Colonic mucosa (tissue), 4 donors: ENCODE measurements at regions not wholly inside any gene's neighbourhood (a gene's known extent, or its start where the extent isn't known, plus 50 kb on each side); places are given as distances from the start of the nearest gene placed in this dataset.

Source experiments
- DNase-seq: peaks from one replicate; pipeline ENCODE4 v3.0.0-alpha.2; 2020
- H3K27ac ChIP-seq: fragments of 200-600 bp; one replicate; pipeline ENCODE4 v1.8.0; 2021
- H3K27me3 ChIP-seq: fragments of 200-600 bp; one replicate; pipeline ENCODE4 v1.8.0; 2021
- H3K36me3 ChIP-seq: fragments of 200-600 bp; one replicate; pipeline ENCODE4 v1.8.0; 2021
- H3K4me1 ChIP-seq: fragments of 200-600 bp; one replicate; pipeline ENCODE4 v1.8.0; 2021; ENCODE audit warnings: mild to moderate bottlenecking
- H3K4me3 ChIP-seq: fragments of 200-600 bp; one replicate; pipeline ENCODE4 v1.8.0; 2021
- H3K9ac ChIP-seq, 2 donors: one replicate each; pipeline ENCODE4 v1.7.0; 2013; ENCODE audit warnings: control low read depth in 2 of 2, low read depth in 2 of 2, low read length in 2 of 2
- H3K9me3 ChIP-seq: fragments of 200-600 bp; one replicate; pipeline ENCODE4 v1.8.0; 2021
- intact Hi-C: fragments of 100-400 bp; cut with DNase I; formaldehyde crosslinking; loops from one replicate; pipeline ENCODE4 v1.14.1; 2022
- TF ChIP-seq, protein P1 (sequence below): fragments of 200-600 bp; IDR thresholded peaks from one replicate; pipeline ENCODE4 v1.8.0; 2022; ENCODE audit warnings: antibody characterized with exemption, mild to moderate bottlenecking
- donor health status: healthy.
- donor health status: DM: no; HTN: no; CAD: no.
- donor health status: DM: no; HTN: no; CAD: no.

DNA sequence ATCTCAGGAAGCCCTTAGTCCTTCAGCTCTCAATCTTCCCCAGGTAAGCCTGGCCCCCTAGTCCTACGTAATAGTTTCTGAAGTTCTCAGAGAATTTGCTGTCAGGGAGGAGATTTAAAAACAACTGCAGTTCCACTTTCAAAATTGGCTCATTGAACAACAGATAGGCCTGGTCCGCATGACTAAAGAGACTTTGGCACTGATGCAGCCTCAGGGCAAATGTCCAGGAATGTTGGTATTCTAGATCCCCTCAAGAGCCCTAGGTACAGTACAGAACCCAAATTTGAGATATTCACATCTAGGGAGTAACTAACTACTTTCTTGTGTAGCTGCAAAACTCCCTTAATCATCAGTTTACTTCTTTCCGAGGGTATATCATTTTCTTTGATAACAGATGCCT is 162.8 kb downstream of the GABRG2 start:
- H3K27me3 ChIP-seq: no peaks in the 10 kb centered on the region
- H3K9me3 ChIP-seq: no peaks in the 10 kb centered on the region
- H3K4me3 ChIP-seq: no peak overlapping the region
- intact Hi-C loops: no loop called here
- no peak for DNase-seq
- H3K27ac ChIP-seq: no peak overlapping the region
- no peaks in the 10 kb centered on the region for H3K4me1 ChIP-seq
- TF ChIP-seq, protein P1, sequence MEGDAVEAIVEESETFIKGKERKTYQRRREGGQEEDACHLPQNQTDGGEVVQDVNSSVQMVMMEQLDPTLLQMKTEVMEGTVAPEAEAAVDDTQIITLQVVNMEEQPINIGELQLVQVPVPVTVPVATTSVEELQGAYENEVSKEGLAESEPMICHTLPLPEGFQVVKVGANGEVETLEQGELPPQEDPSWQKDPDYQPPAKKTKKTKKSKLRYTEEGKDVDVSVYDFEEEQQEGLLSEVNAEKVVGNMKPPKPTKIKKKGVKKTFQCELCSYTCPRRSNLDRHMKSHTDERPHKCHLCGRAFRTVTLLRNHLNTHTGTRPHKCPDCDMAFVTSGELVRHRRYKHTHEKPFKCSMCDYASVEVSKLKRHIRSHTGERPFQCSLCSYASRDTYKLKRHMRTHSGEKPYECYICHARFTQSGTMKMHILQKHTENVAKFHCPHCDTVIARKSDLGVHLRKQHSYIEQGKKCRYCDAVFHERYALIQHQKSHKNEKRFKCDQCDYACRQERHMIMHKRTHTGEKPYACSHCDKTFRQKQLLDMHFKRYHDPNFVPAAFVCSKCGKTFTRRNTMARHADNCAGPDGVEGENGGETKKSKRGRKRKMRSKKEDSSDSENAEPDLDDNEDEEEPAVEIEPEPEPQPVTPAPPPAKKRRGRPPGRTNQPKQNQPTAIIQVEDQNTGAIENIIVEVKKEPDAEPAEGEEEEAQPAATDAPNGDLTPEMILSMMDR: no peak
- no peaks in the 10 kb centered on the region for H3K36me3 ChIP-seq
- H3K9ac ChIP-seq: no peak overlapping the region

DNA sequence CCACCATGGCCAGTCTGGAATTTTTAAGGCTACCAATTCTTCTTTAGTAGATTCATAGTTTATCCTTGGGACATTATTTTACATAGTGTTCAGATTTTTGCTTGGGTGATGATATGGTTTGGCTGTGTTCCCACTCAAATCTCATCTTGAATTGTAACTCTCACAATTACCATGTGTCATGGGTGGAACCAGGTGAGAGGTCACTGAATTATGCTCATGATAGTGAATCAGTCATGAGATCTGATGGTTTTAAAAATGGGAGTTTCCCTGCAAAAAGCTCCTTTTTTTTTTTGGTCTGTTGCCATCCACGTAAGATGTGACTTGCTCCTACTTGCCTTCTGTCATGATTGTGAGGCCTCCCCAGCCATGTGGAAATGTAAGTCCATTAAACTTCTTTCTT is 163.9 kb downstream of the GABRG2 start:
- H3K4me3 ChIP-seq: no peak overlapping the region
- intact Hi-C loops: no loop called here
- no peaks in the 10 kb centered on the region for H3K36me3 ChIP-seq
- DNase-seq: no peak
- no peaks in the 10 kb centered on the region for H3K27me3 ChIP-seq
- TF ChIP-seq, protein P1: no peak
- H3K9ac ChIP-seq: no peak overlapping the region
- no peaks in the 10 kb centered on the region for H3K9me3 ChIP-seq
- H3K27ac ChIP-seq: no peak overlapping the region
- no peaks in the 10 kb centered on the region for H3K4me1 ChIP-seq

DNA sequence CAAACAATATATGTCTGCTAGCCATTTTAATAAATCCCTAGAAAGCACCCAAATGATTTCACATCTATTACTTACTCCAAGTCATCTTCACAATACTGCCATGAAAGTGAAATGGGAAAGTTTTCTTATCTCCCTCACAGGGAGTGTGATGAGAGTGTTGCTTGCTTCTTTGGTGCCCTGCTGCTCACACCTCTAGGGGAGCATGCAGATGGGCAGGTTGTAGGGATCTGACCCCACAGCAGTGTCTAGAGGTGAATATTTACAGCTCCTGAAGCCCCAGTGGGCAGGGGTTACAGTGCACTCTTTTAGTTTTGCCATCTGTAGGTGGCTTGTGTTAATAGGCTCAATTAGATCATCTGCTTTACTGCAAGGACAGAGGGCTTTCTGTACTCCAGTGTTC is 173.2 kb downstream of the GABRG2 start:
- Histone ChIP-seq H3K9me3 (no peaks in the 10 kb centered on the region), H3K9ac (no peak overlapping the region), H3K36me3 (no peaks in the 10 kb centered on the region), H3K27me3 (no peaks in the 10 kb centered on the region), H3K4me3 (no peak overlapping the region), H3K4me1 (no peaks in the 10 kb centered on the region), H3K27ac (no peak overlapping the region)
- intact Hi-C loops: no loop called here
- TF ChIP-seq, protein P1: no peak
- DNase-seq: no peak

GRCh38 chr5:162242416-162242815 is 174.8 kb downstream of the GABRG2 start:
- Histone ChIP-seq H3K9ac (no peak overlapping the region), H3K27ac (no peak overlapping the region), H3K4me1 (no peaks in the 10 kb centered on the region), H3K9me3 (no peaks in the 10 kb centered on the region), H3K4me3 (no peak overlapping the region), H3K36me3 (no peaks in the 10 kb centered on the region), H3K27me3 (no peaks in the 10 kb centered on the region)
- DNase-seq: no peak
- TF ChIP-seq, protein P1: no peak
- intact Hi-C loops: no loop called here

DNA sequence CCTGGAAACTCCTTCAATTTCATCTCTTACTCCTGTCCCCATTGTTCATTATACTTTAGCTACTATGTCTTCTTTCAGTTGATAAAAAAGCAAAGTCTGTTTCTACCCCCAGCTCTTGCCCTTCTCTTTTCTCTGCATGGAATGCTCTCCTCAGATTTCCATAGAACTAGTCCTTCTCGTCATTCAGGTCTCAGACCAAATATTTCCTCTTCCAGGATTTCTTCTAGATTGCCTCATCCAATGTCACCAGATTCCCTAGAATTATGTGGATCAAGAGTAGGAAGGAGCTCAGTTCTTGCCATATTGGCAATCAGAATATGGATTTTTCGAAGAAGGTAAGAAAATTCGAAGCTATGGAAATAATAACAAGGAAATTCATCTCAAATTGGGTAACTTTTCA is 176.1 kb downstream of the GABRG2 start:
- no peak for DNase-seq
- H3K9me3 ChIP-seq: no peaks in the 10 kb centered on the region
- H3K27me3 ChIP-seq: no peaks in the 10 kb centered on the region
- no peak overlapping the region for H3K27ac ChIP-seq
- H3K36me3 ChIP-seq: no peaks in the 10 kb centered on the region
- no peak overlapping the region for H3K4me3 ChIP-seq
- no peak overlapping the region for H3K9ac ChIP-seq
- no peaks in the 10 kb centered on the region for H3K4me1 ChIP-seq
- TF ChIP-seq, protein P1: no peak
- intact Hi-C loops: no loop called here
